ENCODE measurements at regions not wholly inside any gene's neighbourhood (a gene's known extent, or its start where the extent isn't known, plus 50 kb on each side); places are given as distances from the start of the nearest gene placed in this dataset.

- DNase-seq (ENCODE audit: low read depth in 2 of 2, low spot score in 1 of 2) = no peak
Observed at GRCh38 chr12:88782351-88782750, 202.1 kb upstream of the KITLG start.

- DNase-seq (ENCODE audit: low read depth in 2 of 2, low spot score in 1 of 2) = no peak
Observed at GRCh38 chr12:88781909-88782308, 201.6 kb upstream of the KITLG start.

GRCh38 chr12:88778064-88778463, 197.8 kb upstream of the KITLG start:
- DNase-seq (ENCODE audit: low read depth in 2 of 2, low spot score in 1 of 2) = no peak

GRCh38 chr12:88775742-88776151, 195.5 kb upstream of the KITLG start:
- no peak for DNase-seq (ENCODE audit: low read depth in 2 of 2, low spot score in 1 of 2)

GRCh38 chr12:88767699-88768098, 187.4 kb upstream of the KITLG start:
- no peak for DNase-seq (ENCODE audit: low read depth in 2 of 2, low spot score in 1 of 2)

- DNase-seq (ENCODE audit: low read depth in 2 of 2, low spot score in 1 of 2) = no peak
Observed at GRCh38 chr12:88764781-88765480, 184.7 kb upstream of the KITLG start.

GRCh38 chr12:88763536-88764100, 183.3 kb upstream of the KITLG start:
- no peak for DNase-seq (ENCODE audit: low read depth in 2 of 2, low spot score in 1 of 2)

GRCh38 chr12:88758176-88758575, 177.9 kb upstream of the KITLG start:
- DNase-seq (ENCODE audit: low read depth in 2 of 2, low spot score in 1 of 2) = no peak

- no peak for DNase-seq (ENCODE audit: low read depth in 2 of 2, low spot score in 1 of 2)
Observed at GRCh38 chr12:88756917-88757316, 176.6 kb upstream of the KITLG start.

GRCh38 chr12:88756153-88756552, 175.9 kb upstream of the KITLG start:
- no peak for DNase-seq (ENCODE audit: low read depth in 2 of 2, low spot score in 1 of 2)

GRCh38 chr12:88753707-88754106, 173.4 kb upstream of the KITLG start:
- no peak for DNase-seq (ENCODE audit: low read depth in 2 of 2, low spot score in 1 of 2)

- no peak for DNase-seq (ENCODE audit: low read depth in 2 of 2, low spot score in 1 of 2)
Observed at GRCh38 chr12:88753066-88753465, 172.8 kb upstream of the KITLG start.

- DNase-seq (ENCODE audit: low read depth in 2 of 2, low spot score in 1 of 2) = no peak
Observed at GRCh38 chr12:88752183-88752582, 171.9 kb upstream of the KITLG start.

GRCh38 chr12:88750867-88751543, 170.7 kb upstream of the KITLG start:
- no peak for DNase-seq (ENCODE audit: low read depth in 2 of 2, low spot score in 1 of 2)

GRCh38 chr12:88746386-88746785, 166.1 kb upstream of the KITLG start:
- no peak for DNase-seq (ENCODE audit: low read depth in 2 of 2, low spot score in 1 of 2)

- no peak for DNase-seq (ENCODE audit: low read depth in 2 of 2, low spot score in 1 of 2)
Observed at GRCh38 chr12:88743946-88744685, 163.8 kb upstream of the KITLG start.

GRCh38 chr12:88737838-88738472, 157.7 kb upstream of the KITLG start:
- DNase-seq (ENCODE audit: low read depth in 2 of 2, low spot score in 1 of 2) = no peak

- no peak for DNase-seq (ENCODE audit: low read depth in 2 of 2, low spot score in 1 of 2)
Observed at GRCh38 chr12:88736031-88736430, 155.8 kb upstream of the KITLG start.

- DNase-seq (ENCODE audit: low read depth in 2 of 2, low spot score in 1 of 2) = no peak
Observed at GRCh38 chr12:88733008-88733407, 152.7 kb upstream of the KITLG start.

GRCh38 chr12:88729196-88729595, 148.9 kb upstream of the KITLG start:
- no peak for DNase-seq (ENCODE audit: low read depth in 2 of 2, low spot score in 1 of 2)
